OCI-LY1 (cell line): ENCODE measurements at regions not wholly inside any gene's neighbourhood (a gene's known extent, or its start where the extent isn't known, plus 50 kb on each side); places are given as distances from the start of the nearest gene placed in this dataset.
"Not testable (repeated sequence)": the region's sequence is repeated elsewhere in the genome, so short reads cannot be mapped to it uniquely, and the experiment has no call there.

Experiments
- H2AFZ ChIP-seq: fragments of 200-600 bp; sonication (generic), shearing (Covaris generic); 2 replicates; pipeline ENCODE4 v1.6.0; 2014; ENCODE audit warnings: antibody characterized with exemption, mild to moderate bottlenecking, low read length
- H3F3A ChIP-seq: fragments of 200-600 bp; sonication (generic), shearing (Covaris generic); 2 replicates; pipeline ENCODE4 v1.6.0; 2014; ENCODE audit warnings: mild to moderate bottlenecking, antibody characterized with exemption, low read length, moderate library complexity; ENCODE audit not compliant: insufficient read depth
- H3K27ac ChIP-seq: fragments of 200-600 bp; sonication (generic); 2 replicates; pipeline ENCODE4 v1.5.1; 2014; ENCODE audit warnings: low read length, mixed run types, mild to moderate bottlenecking, low read depth; ENCODE audit not compliant: poor library complexity, severe bottlenecking
- H3K27me3 ChIP-seq: fragments of 200-600 bp; sonication (generic); 2 replicates; pipeline ENCODE4 v1.6.0; 2014; ENCODE audit warnings: antibody characterized with exemption, mild to moderate bottlenecking, low read length, moderate library complexity; ENCODE audit not compliant: insufficient read depth
- H3K36me3 ChIP-seq: fragments of 200-600 bp; sonication (generic); 2 replicates; pipeline ENCODE4 v1.6.1; 2014; ENCODE audit warnings: mild to moderate bottlenecking, antibody characterized with exemption, low read length, moderate library complexity, mixed read lengths; ENCODE audit not compliant: insufficient read depth
- H3K4me1 ChIP-seq: fragments of 200-600 bp; sonication (generic); 2 replicates; pipeline ENCODE4 v1.5.1; 2014; ENCODE audit warnings: mild to moderate bottlenecking, low read length, moderate library complexity; ENCODE audit not compliant: insufficient read depth, severe bottlenecking
- H3K4me2 ChIP-seq: fragments of 200-600 bp; sonication (generic), shearing (Covaris generic); 2 replicates; pipeline ENCODE4 v1.6.1; 2014; ENCODE audit warnings: low read length
- H3K4me3 ChIP-seq: fragments of 200-600 bp; sonication (generic); 2 replicates; pipeline ENCODE4 v1.5.1; 2014; ENCODE audit warnings: low read length, low read depth, mild to moderate bottlenecking, mixed read lengths; ENCODE audit not compliant: poor library complexity, severe bottlenecking
- H3K79me2 ChIP-seq: fragments of 200-600 bp; shearing (Covaris generic); 2 replicates; pipeline ENCODE4 v1.6.1; 2016; ENCODE audit warnings: mixed run types, low read length, mixed read lengths; ENCODE audit not compliant: insufficient read depth
- H3K9ac ChIP-seq: fragments of 200-600 bp; sonication (generic), shearing (Covaris generic); 2 replicates; pipeline ENCODE4 v1.6.1; 2014; ENCODE audit warnings: mild to moderate bottlenecking, low read length, mixed read lengths
- H3K9me2 ChIP-seq: fragments of 200-600 bp; sonication (generic), shearing (Covaris generic); 2 replicates; pipeline ENCODE4 v1.6.1; 2014; ENCODE audit warnings: low read depth, mild to moderate bottlenecking, low read length, mixed read lengths
- H3K9me3 ChIP-seq: fragments of 200-600 bp; shearing (Covaris generic); 2 replicates; pipeline ENCODE4 v1.6.1; 2014; ENCODE audit warnings: low read length, mixed read lengths
- H4K20me1 ChIP-seq: fragments of 200-600 bp; sonication (generic), shearing (Covaris generic); 2 replicates; pipeline ENCODE4 v1.6.0; 2016; ENCODE audit warnings: mild to moderate bottlenecking, low read length; ENCODE audit not compliant: insufficient read depth
- CTCF ChIP-seq: fragments of 200-600 bp; sonication (generic), shearing (Covaris generic); IDR thresholded peaks from 2 replicates; pipeline ENCODE4 v1.5.1; 2017; ENCODE audit warnings: mild to moderate bottlenecking, antibody characterized with exemption, low read length, moderate library complexity, mixed read lengths
- EZH2 ChIP-seq: fragments of 200-600 bp; sonication (generic), shearing (Covaris generic); IDR thresholded peaks from 2 replicates; pipeline ENCODE4 v1.8.0; 2017; ENCODE audit warnings: borderline replicate concordance, mixed run types, mild to moderate bottlenecking, antibody characterized with exemption, low read length, moderate library complexity, mixed read lengths

GRCh38 chr2:5617358-5617757 lies 74.8 kb upstream of the SOX11 start:
- H3K79me2 ChIP-seq: no peaks in the 10 kb centered on the region
- H4K20me1 ChIP-seq: no peaks in the 10 kb centered on the region
- H3K9me2 ChIP-seq: no peaks in the 10 kb centered on the region
- no peaks in the 10 kb centered on the region for H3K36me3 ChIP-seq
- no peak overlapping the region for H3K4me3 ChIP-seq
- TF ChIP-seq CTCF (no peak), EZH2 (no peak)
- peaks cover 6% of the 10 kb centered on the region; the same call in 1 of the 2 replicates for H3K27me3 ChIP-seq
- no peak overlapping the region for H3K4me2 ChIP-seq
- no peaks in the 10 kb centered on the region for H3K9me3 ChIP-seq
- no peaks in the 10 kb centered on the region for H3K4me1 ChIP-seq
- no peaks in the 10 kb centered on the region for H3F3A ChIP-seq
- H2AFZ ChIP-seq: no peak overlapping the region
- H3K9ac ChIP-seq: no peak overlapping the region
- H3K27ac ChIP-seq: no peak overlapping the region

GRCh38 chr2:5617796-5618195 lies 74.4 kb upstream of the SOX11 start:
- H3K9me2 ChIP-seq: no peaks in the 10 kb centered on the region
- H3K27me3 ChIP-seq: peaks cover 6% of the 10 kb centered on the region; the same call in 1 of the 2 replicates
- TF ChIP-seq EZH2 (no peak), CTCF (no peak)
- no peak overlapping the region for H3K9ac ChIP-seq
- H3K9me3 ChIP-seq: no peaks in the 10 kb centered on the region
- no peaks in the 10 kb centered on the region for H3K4me1 ChIP-seq
- H3K36me3 ChIP-seq: no peaks in the 10 kb centered on the region
- no peaks in the 10 kb centered on the region for H4K20me1 ChIP-seq
- no peak overlapping the region for H3K4me3 ChIP-seq
- H3K27ac ChIP-seq: no peak overlapping the region
- no peak overlapping the region for H2AFZ ChIP-seq
- H3F3A ChIP-seq: no peaks in the 10 kb centered on the region
- H3K79me2 ChIP-seq: no peaks in the 10 kb centered on the region
- no peak overlapping the region for H3K4me2 ChIP-seq

- TF ChIP-seq EZH2: no peak
- no peak for TF ChIP-seq CTCF
- Histone ChIP-seq H3K4me3 (no peak overlapping the region), H3K4me1 (no peaks in the 10 kb centered on the region), H3K9me2 (no peaks in the 10 kb centered on the region), H3K9me3 (no peaks in the 10 kb centered on the region), H3K36me3 (no peaks in the 10 kb centered on the region), H3K79me2 (no peaks in the 10 kb centered on the region), H4K20me1 (no peaks in the 10 kb centered on the region), H3F3A (no peaks in the 10 kb centered on the region), H3K9ac (no peak overlapping the region), H3K27ac (no peak overlapping the region), H2AFZ (no peak overlapping the region), H3K27me3 (peaks cover 6% of the 10 kb centered on the region; the same call in 1 of the 2 replicates), H3K4me2 (no peak overlapping the region)
Measured at GRCh38 chr2:5618271-5618670, 73.9 kb upstream of the SOX11 start.

GRCh38 chr2:5625556-5626065 lies 66.6 kb upstream of the SOX11 start:
- H3K4me3 ChIP-seq, H3K4me1 ChIP-seq: not testable (repeated sequence)

GRCh38 chr2:5628484-5628883 lies 63.7 kb upstream of the SOX11 start:
- H3F3A ChIP-seq, H4K20me1 ChIP-seq, H2AFZ ChIP-seq, H3K36me3 ChIP-seq, H3K79me2 ChIP-seq, H3K9me2 ChIP-seq, H3K27ac ChIP-seq, H3K4me1 ChIP-seq, H3K4me3 ChIP-seq, H3K27me3 ChIP-seq, H3K4me2 ChIP-seq, H3K9ac ChIP-seq, H3K9me3 ChIP-seq: not testable (repeated sequence)

More at GRCh38 chr2:5625556-5626065, 66.6 kb upstream of the SOX11 start:
- not testable (repeated sequence) for H3K9me2 ChIP-seq, H3K9ac ChIP-seq, H3F3A ChIP-seq, H3K4me2 ChIP-seq, H3K79me2 ChIP-seq, H4K20me1 ChIP-seq, H3K27me3 ChIP-seq, H3K9me3 ChIP-seq, H3K36me3 ChIP-seq, H2AFZ ChIP-seq, H3K27ac ChIP-seq
